Fibroblast of gingiva (primary cell): ENCODE measurements at regions not wholly inside any gene's neighbourhood (a gene's known extent, or its start where the extent isn't known, plus 50 kb on each side); places are given as distances from the start of the nearest gene placed in this dataset.
"Not testable (repeated sequence)": the region's sequence is repeated elsewhere in the genome, so short reads cannot be mapped to it uniquely, and the experiment has no call there.

Experiments
- DNase-seq: peaks from one replicate; pipeline ENCODE4 v3.0.0-alpha.2; 2011; ENCODE audit warnings: low read depth

DNA sequence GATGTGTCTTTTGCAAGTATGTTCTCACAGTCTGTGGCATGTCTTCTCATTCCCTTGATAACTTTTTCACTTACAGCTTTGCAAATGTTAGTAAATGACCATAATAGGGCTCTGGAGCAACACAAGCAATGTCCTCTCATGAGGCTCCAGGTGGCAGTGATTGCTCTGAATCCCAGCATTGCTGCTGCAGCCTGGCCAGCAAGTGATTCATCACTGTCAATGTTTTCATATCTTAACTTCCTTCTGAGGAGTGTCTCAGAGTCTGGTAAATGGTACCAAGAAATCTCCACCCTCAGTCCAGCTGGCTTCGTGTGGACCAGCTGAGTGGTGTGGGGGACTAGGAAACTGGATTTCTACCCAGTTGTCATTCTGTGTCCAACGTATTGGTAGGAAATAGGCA lies 139.6 kb downstream of the MYLK4 start:
- peak; percentile 18 for DNase-seq

DNA sequence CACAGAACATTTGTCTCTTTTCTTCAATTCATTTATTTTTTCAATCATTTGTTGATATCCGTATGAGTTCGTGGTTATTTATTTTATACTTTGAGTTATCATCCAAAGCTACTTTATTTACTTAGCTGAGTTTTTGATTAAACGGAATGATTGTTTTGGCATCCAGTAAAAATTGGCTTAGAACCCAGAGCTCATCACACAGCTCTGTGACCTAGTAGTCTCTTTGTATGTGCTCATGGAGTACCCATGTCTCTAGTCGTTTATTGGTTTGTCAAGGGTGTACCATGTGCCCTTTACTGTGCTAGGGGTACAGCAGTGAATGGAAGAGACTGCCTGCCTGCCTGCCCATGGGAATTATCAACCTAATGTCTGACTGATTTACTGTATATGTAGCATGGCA lies 142.2 kb downstream of the MYLK4 start:
- no peak for DNase-seq

DNA sequence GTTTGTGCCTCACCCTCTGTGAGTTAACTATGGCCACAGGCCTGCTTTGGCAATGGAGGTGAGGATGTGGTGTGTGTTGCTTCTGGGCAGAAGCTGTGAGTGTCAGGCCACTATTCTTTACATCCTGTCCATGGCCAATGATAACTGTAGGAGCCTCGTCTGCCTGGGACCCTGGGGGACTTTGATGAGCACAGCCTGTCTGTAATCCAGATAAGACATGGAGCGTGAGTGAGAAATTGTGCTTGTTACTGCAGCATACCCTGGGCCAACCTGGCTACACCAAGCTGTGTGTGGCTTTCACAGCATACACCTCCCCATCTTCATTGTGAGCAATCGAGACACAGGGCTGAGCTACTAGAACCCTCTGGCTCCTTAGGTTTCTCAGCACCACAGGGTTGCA lies 150.4 kb downstream of the MYLK4 start:
- DNase-seq: no peak

DNA sequence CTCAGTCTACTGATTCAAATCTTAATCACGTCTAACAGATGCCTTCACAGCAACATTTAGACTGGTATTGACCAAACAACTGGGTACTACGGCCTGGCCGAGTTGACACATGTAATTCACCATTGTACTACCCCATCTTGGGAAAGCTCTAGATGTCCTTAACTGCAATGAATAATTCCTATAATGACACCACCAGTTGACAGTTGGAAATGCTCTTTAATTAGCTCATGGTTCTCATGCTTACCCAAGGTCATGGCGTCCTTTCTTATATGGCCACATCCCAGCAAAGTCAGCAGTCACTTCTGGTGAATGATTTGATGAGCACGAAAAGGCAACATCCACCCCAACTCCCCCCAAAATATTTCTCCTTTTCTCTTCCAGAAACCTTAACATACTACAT lies 150.9 kb downstream of the MYLK4 start:
- no peak for DNase-seq

DNA sequence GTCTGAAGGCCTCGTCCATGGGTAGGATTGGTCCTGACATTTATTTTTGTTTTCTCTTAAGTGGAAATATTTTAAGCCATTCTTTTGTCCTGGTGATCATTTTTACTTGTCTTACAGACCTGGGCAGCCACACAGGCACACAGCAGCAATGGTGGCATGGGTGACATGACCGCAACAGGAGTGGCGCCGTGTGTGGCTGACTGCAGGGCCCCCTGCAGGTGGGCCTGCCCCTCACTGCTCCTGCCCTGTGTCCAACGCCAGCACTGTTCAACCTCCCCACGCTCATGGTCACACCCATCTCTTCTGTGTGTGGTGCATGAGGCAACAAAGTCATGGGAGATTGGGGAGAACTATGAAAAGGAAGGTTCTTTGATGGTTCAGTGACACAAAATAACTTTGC lies 151.9 kb downstream of the MYLK4 start:
- DNase-seq: no peak

DNA sequence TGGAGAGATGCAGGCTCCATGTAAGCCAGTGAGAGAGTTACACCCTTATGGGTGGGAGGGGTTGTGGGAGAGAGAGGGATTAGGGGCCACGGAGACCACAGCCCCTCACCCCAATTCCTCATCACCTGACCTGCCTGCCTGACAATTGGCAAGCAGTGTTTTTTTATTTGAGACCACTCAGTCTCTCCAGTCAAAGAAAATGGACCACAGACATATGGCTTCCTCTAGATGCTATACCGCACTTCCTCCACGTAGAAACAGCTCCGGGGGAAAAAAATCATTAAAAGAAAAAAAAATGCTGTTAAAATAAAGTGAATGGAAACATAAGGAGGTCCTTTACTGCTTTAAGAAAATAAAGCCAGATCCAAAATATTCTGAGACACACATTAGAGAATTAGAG lies 152.7 kb downstream of the MYLK4 start:
- no peak for DNase-seq

DNA sequence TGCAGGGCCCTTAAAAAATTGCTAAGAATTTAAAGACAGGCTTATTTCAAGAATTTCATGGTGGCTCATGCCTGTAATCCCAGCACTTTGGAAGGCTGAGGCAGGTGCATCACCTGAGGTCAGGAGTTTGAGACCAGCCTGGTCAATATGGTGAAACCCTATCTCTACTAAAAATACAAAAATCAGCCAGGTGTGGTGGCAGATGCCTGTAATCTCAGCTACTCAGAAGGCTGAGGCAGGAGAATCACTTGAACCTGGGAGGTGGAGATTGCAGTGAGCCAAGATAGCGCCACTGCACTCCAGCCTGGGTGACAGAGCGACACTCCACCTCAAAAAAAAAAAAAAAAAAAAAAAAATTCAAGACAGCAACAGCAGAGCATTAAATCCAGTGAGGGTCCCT lies 153.3 kb downstream of the MYLK4 start:
- not testable (repeated sequence) for DNase-seq

DNA sequence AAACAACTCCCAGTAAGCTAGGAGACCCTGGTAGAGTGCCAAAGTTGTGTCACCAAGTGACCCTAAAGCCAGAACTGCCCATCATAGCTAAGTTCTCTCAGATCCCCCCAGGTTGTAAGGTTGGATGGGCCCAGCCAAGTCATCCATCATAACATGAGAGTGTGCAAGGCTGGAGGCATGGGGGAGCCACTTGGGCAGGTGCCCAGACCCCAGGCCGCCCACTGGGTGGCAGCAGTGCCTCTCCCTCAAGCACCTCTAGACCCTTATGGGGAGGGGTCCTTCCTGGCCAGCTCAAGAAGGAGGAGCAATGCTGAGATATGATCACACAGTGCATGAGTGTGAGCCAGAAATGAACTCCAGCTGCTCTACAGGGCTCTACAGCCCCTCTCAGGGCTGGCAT lies 154.5 kb downstream of the MYLK4 start:
- DNase-seq: no peak

DNA sequence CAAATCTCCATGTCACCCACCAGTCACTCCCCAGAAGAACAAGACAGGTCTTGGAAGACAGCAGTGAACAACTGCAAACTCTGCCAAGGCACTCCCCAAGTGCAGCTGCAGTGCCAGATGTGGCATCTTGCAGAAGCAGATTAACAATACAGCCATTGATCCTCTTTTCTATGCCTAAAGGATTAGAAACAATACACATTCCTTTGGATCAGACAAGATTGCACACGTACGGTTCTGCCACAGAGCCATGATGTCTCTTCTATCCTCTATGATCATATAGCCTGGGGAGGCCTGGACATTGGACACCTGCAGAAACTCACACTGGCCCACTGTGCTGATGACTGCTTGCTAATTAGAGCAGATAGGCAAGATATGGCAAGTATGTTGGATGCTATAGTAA lies 155.9 kb downstream of the MYLK4 start:
- no peak for DNase-seq

DNA sequence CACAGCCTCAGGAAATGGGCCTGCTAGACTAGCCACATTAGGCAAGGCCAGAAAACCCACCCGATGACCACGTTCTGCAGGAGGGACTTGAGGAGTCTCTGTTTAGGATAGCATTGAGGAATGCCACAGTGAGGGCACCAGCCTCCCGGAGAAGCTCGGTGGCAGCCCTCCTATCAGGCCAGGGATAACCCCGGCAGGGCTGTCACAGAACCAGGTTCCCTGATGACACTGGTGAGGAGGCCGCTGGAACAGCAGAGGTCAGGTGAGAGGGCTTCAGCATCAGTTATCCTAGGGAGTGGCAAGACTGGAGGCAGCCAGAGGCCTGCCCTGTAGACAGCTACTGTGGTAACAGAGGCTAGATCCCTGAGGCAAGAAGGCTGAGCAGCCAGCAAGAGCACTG lies 157.6 kb downstream of the MYLK4 start:
- no peak for DNase-seq

DNA sequence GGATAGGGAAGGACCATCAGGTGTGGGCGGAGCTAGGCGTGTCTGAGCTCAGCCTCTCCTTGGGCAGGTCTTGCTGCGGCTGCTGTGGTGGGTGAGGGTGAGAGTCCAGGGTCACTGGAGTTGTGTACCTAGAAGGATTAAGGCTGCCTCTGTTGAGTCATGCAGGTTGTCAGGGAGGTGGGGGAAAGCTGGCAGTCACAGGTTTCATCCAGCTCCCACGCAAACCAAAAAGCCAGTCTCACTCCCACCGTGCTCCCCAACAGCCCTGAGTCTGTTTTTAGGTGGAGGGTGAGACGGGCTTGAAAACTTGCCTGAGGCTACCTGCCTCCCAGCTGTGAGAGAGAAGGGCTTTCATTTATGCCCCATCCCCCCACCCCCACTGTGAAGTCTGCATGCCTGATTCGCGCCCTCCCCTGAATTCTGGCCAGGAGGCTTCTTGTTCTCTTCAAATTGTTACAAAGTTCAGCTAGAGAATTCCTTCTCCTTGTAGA lies 161.5 kb downstream of the MYLK4 start:
- DNase-seq: no peak

DNA sequence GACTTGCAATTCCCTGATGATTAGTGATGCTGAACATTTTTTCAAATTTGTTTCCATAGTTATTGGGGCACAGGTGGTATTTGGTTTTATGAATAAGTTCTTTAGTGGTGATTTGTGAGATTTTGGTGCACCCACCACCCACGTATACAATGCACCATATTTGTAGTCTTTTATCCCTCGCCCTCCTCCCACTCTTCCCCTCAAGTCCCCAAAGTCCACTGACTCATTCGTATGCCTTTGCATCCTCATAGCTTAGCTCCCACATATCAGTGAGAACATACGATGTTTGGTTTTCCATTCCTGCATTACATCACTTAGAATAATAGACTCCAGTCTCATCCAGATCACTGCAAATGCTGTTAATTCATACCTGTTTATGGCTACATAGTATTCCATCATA lies 167.3 kb downstream of the MYLK4 start:
- DNase-seq: no peak

DNA sequence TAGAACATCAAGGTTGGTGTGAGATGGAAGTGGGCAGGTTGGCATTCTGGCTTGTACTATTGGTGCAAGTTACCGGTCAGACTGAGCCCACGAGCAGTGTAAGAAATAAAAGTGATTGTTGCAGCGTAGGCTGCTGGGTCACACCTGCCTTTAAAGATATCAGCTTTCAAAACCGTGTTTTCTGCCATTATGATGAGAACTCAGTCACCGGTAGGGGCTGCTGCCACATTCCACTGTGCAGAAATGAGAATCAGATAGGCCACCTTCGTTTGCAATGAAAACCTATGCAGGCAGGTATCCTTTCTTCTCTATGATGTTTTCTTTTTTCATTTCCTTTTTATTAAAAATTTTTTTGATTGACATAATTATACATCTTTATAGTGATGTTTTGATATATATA lies 168.5 kb downstream of the MYLK4 start:
- no peak for DNase-seq

DNA sequence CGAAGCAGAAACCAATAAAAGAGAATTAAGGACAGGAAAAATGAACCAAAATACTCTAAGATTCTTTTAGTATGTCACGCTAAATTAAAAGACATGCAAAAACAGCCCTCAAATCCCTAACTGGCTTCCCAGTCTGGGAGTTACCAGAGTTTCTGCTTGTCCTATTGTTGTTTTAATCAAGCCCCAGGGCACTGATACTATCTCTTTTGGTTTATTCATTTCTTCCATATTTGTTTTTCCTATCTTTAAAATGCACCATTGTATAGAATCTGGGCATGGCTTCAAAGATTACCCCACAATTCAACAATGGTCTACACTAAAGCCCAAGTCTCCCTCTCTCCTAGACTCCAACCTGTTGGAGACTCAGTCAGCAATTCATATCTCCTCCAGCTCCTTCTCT lies 169.1 kb downstream of the MYLK4 start:
- no peak for DNase-seq

DNA sequence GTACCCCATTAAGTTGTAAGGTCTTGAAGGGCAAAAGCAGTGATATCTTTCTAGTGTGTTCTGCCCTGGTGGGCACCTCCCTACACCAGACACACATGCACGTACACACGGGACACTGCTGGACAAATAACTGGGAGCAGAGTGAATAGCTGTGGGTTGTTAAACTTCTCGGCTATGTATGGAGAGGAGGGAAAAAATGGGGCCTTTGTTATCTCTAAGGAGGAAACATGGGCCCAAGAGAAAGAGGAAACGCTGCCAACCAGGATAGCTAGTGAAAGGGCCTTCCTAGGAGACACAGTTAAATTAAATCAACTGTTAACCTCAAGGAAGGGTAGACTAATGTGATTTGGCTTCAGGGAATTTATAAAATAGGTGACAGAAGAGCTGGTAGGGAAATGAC lies 169.7 kb downstream of the MYLK4 start:
- DNase-seq: no peak

DNA sequence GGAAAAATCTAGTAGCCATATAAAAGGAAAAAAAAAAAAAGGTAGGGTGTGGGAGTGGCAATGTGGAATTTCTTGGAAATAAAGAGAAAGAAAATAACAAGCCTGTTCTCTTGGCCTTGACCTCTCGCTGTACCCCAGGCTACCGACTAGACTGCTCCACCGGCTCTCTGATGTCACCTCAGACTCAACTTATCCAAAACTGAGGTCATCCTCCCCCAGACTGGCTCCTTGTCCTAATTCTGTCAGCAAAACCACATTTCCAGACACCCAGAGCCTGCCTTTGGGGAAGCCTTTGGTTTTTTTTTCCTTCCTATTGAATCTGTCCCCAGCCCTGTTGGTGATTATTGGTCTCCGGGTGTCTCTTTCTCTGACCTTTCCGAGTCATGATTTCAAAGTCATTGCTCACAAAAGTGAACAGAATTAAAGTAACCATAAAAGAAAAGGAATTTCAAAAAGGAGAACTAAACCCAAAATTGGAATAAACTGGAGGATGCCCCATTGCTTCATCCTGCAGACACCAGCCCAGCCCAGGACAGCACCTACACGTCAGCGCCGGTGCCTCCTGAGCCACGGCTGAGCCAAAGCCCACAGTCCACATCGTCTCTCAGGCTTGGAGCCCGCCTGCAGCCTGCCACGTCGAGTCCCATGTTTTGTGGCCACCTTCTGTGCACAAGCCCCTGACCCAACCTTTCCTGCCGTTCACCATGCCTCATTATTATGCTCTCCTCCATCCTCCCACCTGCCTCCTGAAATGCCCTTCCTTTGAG lies 170.7 kb downstream of the MYLK4 start:
- no peak for DNase-seq

DNA sequence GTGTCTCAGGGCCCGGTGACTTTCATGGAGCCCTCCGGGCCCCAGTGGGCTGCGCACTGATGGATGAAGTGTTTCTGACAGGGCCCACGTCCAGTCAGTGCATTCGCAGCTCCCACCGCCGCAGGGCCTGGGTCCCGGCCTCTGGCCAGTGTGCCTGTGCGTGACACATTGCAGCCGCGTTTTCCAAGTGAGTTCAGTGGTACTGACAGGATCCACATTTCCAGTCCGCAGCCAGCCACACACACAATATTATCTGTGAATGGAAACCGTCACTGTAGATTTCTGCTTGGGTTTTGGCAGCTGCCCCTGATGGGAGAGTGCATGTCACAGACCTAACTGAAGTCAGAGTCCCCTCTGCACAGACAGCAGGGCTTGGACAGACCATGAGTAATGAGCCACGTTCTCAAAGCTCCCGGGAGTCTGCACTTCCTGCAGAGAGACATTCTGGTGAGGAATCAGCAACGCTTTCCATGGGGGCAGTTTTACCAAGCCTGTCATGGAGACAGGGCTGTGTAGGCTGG lies 171.4 kb downstream of the MYLK4 start:
- DNase-seq: no peak

DNA sequence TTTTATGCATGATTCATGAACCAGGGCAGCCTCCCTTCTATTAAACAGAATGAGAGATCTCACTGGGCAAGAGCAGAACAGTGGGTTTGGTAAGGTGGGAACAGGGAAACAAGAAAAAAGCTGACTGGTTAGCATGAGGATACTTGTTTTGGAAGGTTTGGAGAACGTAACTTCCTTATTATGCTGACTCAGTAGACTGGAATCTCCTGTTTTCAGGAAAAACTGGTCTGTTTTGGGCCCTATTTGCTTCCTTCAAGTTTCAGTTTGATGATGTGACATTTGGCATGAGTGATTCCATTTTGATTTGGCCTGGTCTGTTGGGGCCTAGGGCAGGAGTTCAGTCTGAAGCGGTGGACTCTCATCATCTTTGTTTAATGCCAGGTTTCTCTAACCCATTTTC lies 172.0 kb downstream of the MYLK4 start:
- DNase-seq: no peak

DNA sequence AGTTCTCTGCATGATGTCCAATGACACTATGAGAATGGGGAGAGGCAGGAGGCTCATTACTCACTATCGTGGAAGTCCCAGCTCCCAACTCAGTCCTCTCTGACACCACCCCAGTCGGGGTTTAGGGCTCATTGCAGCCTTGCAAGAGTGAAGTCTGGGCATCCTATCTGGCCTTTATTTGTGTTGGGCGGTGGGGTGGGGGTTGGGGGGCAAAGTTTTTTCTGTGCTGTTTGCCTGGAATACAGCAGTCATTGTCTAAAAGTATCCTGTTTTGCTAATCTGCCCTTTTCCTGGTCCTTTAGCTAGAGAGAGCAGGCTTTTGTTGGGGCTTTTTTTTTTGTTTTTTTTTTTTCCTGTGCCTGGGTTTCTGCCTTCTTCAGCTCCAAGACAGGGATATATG lies 174.2 kb downstream of the MYLK4 start:
- DNase-seq: no peak

DNA sequence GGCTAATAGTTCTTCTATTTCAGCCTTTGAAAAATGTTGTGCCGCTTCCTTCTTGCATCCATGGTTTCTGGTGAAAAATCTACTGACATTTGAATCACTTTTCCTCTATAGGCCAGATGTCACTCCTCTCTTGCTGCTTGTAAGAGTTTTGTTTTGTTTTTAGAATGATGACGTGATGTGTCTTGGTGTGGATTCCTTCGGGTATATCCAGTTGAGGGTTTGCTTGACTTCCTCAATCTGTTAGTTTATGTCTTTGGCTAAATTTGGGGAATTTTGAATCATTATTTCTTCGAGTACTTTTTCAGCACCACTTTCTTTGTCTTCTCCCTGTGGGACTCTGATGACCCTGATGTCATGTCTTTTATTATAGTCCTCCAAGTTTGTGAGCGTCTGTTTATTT lies 175.5 kb downstream of the MYLK4 start:
- DNase-seq: no peak

DNA sequence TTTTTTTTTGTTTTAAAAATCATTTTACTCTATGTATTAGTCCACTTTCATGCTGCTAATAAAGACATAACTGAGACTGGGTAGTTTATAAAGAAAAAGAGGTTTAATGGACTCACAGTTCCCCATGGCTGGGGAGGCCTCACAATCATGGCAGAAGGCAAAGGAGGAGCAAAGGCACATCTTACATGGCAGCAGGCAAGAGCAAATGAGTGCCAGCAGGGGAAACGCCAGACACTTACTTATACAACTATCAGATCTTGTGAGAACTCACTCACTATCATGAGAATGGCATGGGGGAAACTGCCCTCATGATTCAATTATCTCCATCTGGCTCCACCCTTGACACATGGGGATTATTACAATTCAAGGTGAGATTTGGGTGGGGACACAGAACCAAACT lies 181.3 kb downstream of the MYLK4 start:
- not testable (repeated sequence) for DNase-seq

DNA sequence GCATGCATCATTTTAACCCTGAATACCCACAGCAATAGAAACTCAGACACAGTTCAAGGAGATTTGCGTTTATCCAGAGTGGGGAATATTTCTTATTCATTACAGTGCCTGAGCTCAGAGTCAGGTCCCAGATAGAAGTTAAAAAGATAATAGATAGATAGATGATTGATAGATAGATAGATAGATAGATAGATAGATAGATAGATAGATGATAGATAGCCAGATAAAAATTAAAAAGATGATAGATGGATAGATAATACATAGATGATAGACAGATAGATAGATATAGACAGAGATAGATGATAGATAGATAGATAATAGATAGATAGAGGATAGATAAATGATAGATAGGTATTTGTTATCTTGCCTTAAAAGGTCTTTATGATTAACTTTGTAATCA lies 184.7 kb downstream of the MYLK4 start:
- DNase-seq: no peak

DNA sequence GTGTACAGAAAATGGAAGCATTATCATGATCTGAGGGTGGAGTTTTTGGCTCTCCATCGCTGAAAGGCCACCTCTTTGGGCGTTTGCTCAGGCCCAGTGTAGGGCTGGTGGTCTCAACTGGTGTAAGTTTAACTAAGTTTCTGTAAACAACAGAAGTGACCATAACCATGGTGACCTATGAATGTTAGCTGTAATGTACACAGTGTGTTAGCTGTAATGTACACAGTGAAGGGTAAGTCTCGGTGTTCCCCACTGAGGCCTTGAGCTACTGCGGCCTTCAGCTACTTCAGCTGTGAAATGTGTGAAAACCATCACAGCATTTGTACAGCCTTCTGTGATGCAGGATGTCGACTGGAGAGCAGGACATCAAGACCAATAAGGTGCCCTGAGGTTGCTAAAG lies 185.2 kb downstream of the MYLK4 start:
- no peak for DNase-seq

DNA sequence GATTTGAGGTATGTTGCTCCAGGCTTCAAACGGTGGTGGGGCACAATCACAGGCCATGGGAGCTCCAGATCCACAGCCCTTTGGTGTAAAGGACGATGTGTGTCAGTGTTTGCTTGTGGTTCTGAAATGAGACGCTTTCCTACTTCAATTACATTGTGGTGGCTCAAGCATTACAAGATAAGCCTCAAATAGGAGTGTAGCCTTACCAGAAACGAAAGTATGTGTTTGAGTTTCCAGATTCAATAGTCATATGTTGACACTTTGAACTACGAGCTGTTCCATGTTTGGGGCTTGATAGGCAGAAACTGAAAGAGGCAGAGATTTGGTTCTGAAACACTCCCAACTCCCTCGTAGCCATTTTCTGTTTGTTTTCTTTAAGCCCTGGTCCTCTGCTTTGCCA lies 187.1 kb downstream of the MYLK4 start:
- DNase-seq: no peak
